NCI-H748 (cell line): ENCODE measurements at regions not wholly inside any gene's neighbourhood (a gene's known extent, or its start where the extent isn't known, plus 50 kb on each side); places are given as distances from the start of the nearest gene placed in this dataset.
"Not testable (repeated sequence)": the region's sequence is repeated elsewhere in the genome, so short reads cannot be mapped to it uniquely, and the experiment has no call there.

Experiments used
- DNase-seq: peaks from one replicate; lab custom pipeline; 2025; ENCODE audit not compliant: unreplicated experiment; lab: John Stamatoyannopoulos, UW

- DNase-seq, result no peak
Measured at GRCh38 chr12:91896286-91897024, 249.2 kb downstream of the BTG1 start.

- no peak for DNase-seq
Measured at GRCh38 chr12:91894911-91895310, 250.7 kb downstream of the BTG1 start.

- DNase-seq, result peak; percentile 10
Measured at GRCh38 chr12:91893476-91893875, 252.2 kb downstream of the BTG1 start.

- peak; percentile 11 for DNase-seq
Measured at GRCh38 chr12:91892081-91892855, 253.4 kb downstream of the BTG1 start.

- peak; percentile 14 for DNase-seq
Measured at GRCh38 chr12:91890742-91891141, 254.9 kb downstream of the BTG1 start.

GRCh38 chr12:91889910-91890309, 255.7 kb downstream of the BTG1 start:
- DNase-seq, result no peak

- no peak for DNase-seq
Measured at GRCh38 chr12:91889059-91889458, 256.6 kb downstream of the BTG1 start.

GRCh38 chr12:91887957-91888356, 257.7 kb downstream of the BTG1 start:
- DNase-seq, result no peak

GRCh38 chr12:91885851-91886731, 259.6 kb downstream of the BTG1 start:
- no peak for DNase-seq

GRCh38 chr12:91884230-91884629, 261.4 kb downstream of the BTG1 start:
- peak; percentile 10 for DNase-seq

- peak; percentile 56 for DNase-seq
Measured at GRCh38 chr12:91883811-91884210, 261.8 kb downstream of the BTG1 start.

GRCh38 chr12:91882910-91883309, 262.7 kb downstream of the BTG1 start:
- DNase-seq, result no peak

GRCh38 chr12:91880528-91880927, 265.1 kb downstream of the BTG1 start:
- no peak for DNase-seq

- DNase-seq, result peak; percentile 92
Measured at GRCh38 chr12:91877456-91878235, 268.0 kb downstream of the BTG1 start.

- peak; percentile 94 for DNase-seq
Measured at GRCh38 chr12:91877022-91877421, 268.6 kb downstream of the BTG1 start.

- DNase-seq, result not testable (repeated sequence)
Measured at GRCh38 chr12:91875671-91876070, 270.0 kb downstream of the BTG1 start.

- no peak for DNase-seq
Measured at GRCh38 chr12:91874086-91874865, 271.4 kb downstream of the BTG1 start.

- no peak for DNase-seq
Measured at GRCh38 chr12:91871751-91872150, 273.9 kb downstream of the BTG1 start.

- peak; percentile 54 for DNase-seq
Measured at GRCh38 chr12:91870872-91871707, 274.6 kb downstream of the BTG1 start.
